Erythroblast (primary cell): ENCODE measurements at regions not wholly inside any gene's neighbourhood (a gene's known extent, or its start where the extent isn't known, plus 50 kb on each side); places are given as distances from the start of the nearest gene placed in this dataset.

ENCODE experiments used
- DNase-seq, 2 experiments: peaks; one replicate each; lab custom pipeline; 2025; lab: John Stamatoyannopoulos, UW
- GATA1 ChIP-seq: IDR thresholded peaks from 2 replicates; pipeline ENCODE4 v1.6.1; 2011; ENCODE audit warnings: low read depth, mild to moderate bottlenecking, control low read depth, low read length, moderate library complexity
- POLR2A ChIP-seq: IDR thresholded peaks from 2 replicates; pipeline ENCODE4 v1.6.1; 2011; ENCODE audit warnings: mild to moderate bottlenecking, low read length

DNA sequence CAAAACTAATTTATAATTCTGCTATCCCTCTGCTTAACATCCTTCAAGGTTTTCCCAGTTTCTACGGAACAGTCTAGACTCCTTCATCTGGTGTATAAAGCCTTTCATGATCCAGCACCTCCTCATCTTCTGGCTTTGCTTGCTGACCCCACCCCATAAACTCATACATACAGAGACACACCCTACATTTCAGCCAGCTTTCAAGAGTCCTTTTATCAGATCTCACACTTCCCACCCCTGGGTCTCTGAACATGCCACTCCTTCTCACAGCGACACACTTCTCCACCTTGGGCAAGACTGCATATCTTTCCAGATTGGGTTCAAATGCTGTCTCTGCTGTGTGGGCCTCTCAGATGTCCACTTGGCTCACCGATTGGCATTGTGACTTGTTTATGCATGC is 166.8 kb upstream of the LPP start:
- DNase-seq: peak; percentile 2 to 9
- TF ChIP-seq POLR2A: no peak
- no peak for TF ChIP-seq GATA1

DNA sequence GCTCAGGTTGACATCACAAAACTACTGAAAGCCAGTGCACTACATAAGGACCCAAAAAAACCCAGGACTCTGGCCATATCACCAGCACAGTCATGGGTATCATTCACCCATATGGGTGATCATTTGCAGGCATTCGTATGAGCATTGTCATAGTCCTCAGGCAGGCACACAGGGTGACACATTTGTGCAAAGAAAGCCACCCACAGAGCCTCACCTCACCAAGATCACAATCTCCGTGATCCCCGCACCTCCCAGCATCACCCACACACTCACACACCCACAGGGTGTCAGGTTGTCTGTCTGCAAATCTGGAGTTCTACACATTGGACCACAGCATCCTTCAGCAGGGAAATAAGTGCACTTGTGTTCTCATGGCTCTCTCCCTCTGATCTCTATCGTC is 166.0 kb upstream of the LPP start:
- TF ChIP-seq GATA1: no peak
- TF ChIP-seq POLR2A: no peak
- DNase-seq: no peak

DNA sequence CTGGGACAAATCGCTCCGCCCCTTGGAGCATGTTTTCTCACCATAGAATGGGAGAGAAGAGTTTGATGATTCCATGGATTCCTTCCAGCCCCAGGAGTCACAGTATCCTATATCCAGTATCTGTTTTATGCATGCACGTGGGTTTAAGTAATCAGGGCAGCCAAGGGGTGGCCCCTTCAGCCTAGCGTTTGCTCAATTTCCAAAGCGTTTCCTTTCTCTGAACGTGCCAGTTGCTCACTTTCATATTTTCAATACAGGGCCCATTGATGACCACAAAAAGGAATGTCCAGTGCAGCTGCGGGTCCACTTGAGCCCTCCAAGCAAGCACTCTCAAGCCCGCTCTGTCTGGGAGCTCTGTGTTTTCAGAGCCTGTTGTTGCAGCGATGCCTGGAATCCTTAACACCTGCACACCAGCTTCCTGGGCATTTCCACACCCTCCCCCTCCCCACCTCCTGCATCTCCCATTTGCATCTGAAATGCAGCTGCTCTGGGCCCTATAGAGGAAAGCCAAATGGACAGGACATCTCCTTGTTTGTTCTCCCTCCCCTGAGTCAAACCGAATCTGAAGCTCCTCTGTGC is 164.3 kb upstream of the LPP start:
- DNase-seq: no peak

DNA sequence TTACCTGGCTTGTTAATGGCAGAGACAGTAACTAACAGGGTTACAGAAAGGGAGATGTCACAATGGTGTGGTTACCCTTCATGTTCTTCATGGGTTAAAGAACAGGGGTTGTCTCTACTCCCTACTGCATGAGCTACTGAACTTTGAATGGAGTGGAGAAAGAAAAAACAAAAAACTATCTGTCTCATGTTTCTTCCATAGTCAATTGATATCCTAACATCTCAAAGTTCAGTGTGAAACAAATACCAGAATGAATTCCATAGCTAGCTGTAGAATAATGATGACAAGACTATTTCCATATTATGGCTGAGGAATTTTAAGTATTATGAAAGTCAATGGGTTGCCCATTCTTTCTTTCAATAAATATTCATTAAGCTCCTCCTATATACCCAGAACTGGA is 161.3 kb upstream of the LPP start:
- TF ChIP-seq GATA1: no peak
- TF ChIP-seq POLR2A: no peak
- DNase-seq: no peak

More for the DNA sequence above, 164.3 kb upstream of the LPP start:
- TF ChIP-seq GATA1 (no peak), POLR2A (no peak)

DNA sequence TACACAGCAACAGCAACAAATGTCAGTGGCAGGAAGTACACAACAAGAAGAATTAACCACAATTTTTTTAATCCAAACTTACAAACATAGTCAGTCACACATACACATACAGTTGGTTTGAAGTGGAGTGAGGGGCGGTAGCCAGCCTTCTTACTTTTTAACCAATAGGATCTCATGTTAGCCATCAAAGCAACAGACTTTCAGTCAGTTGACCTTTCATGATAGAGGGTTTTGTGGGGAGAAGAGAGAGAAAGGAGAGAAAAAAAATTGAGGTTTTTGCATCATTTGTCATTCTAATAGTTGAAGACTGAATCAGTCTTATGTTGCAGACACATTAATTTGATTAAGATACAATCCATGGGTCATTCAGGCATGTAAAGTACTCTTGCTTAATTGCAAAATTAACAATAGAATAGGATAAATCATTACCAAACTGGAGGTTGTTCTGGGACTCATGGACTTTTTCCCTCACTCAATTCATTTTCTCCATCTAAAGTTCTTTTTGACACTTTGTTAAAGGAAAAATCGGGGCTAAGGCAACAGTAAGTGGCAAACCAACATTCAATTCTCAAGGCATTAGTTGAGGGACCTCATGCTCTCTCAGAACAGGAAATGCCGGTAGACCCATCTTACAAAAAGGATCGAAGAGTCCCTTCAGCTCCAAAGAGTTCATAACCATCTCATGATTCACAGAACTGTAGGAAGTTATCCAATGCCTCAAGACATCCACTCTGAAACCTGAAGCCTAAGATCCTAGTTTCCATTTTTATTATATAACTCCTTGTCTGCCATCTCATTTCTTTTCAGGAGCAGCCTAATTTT is 159.5 kb upstream of the LPP start:
- no peak for DNase-seq
- TF ChIP-seq POLR2A (no peak), GATA1 (no peak)

DNA sequence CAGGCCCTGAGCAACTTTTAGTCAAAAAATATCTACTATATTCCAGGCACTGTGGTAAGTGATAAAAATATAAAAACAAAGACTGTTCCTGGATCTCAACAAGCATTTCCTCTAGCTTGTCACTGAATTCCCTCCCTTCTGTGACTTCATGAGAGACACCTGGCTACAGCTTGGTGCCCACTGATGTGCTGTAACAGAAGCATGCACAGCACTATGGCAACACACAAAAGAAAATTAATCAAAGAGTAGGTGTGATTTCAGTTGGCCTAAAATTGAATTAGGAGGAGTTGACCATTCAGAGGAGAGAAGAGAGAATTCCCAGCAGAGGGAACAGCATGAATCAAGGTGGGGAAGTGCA is 158.9 kb upstream of the LPP start:
- TF ChIP-seq GATA1: no peak
- no peak for TF ChIP-seq POLR2A
- no peak for DNase-seq

DNA sequence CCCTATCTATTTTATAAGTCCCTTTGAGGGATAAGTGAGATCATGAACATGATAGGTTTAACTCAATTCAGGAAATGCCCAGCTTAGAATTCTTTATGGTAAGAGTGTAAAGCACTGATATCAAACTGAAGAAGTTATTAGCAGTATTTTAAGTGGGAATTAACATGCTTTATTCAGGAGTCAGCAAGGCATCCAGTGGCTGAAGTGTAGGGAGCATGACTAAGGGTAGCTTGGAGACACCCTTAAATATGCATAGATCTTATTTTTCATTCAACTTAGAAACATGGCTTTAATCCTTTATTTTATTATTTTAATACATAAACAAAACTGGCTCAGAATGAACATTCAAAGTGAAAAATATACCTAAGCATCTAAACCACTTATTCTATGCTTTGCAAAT is 158.3 kb upstream of the LPP start:
- DNase-seq: no peak
- TF ChIP-seq GATA1: no peak
- TF ChIP-seq POLR2A: no peak

DNA sequence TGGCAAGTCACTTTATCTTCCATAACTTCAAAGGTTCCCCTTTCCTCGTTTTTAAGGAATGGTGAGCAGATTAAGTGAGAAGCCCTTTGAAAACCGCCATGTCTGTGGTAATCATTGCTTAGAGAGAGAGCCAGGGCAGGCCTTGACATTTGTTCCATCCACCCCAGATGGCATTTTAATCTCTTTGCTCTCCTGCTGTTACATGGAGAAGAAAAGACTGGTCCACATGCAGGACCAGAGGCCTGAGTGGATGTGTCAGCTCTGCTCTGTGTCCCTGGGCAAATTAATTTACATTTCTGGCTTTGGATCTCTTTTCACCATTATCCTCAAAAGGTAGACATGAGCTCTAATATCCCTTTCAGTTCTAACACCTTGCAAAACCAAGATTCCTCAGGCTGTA is 157.3 kb upstream of the LPP start:
- TF ChIP-seq POLR2A: no peak
- no peak for DNase-seq

DNA sequence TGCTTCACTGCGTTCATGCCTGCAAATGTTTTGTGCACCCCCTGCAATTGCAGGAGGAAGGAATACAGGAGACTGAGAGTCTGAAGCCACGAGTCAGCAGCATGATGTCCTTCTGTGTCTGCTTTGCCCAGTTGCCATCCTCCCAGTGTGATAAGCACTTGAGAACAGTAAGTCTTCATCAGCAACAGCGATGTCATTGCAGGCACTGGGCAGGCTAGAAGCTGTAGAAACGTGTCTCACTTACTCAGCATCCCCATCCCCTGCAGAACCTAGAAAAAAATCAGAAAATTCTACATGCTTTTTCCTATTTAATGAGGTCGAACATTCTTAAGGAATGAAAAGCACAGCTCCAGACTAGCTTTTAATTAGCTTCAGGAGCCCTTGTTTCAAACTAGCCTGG is 156.5 kb upstream of the LPP start:
- no peak for DNase-seq
- TF ChIP-seq POLR2A (no peak), GATA1 (no peak)

DNA sequence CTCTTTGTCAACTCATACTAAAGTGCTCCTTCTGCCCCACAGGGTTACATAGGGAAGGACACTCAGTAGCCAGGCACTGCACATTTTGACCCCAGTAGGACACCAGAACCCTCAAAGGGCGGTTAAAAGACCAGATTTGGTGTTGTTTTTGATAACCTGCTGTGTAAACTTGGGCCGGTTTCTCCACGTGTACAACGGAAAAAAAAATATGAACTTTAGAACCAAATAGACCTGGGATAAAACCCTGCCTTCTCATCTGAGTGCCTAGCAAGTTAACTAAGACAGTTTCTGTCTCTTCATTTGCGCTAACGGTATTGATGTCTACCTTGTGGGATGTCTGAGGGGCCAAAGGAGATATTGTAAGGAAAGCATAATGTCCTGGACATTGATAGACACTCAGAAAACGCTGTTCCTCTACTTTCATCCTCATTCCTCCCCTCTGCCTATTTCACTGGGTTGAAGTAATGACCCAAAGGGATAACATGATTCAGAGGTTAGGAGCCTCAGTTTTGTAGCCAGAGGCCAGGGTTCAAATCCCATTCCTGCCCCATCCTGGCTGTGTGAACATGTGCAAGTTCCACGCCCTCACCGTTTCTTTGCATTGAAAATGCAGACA is 155.9 kb upstream of the LPP start:
- DNase-seq: no peak
- TF ChIP-seq POLR2A (no peak), GATA1 (no peak)

DNA sequence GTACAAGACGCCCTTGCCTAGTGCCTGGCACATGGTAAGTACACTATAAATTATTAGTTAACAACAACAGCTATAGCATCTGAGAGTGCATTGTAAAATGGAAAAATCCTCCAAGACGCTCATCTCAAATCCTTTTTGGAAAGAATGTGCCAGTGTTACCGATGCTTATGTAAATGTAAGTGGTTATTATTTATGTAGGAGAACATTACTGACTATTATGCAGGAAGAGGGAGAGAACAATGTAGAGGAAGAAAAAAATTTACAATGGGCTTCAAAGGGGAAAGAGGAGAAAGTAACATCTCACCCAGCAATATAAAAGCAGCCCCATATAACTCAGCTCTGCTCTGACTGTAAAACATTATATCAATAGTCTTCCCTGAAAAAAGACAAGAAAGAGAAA is 155.3 kb upstream of the LPP start:
- TF ChIP-seq POLR2A (no peak), GATA1 (no peak)

DNA sequence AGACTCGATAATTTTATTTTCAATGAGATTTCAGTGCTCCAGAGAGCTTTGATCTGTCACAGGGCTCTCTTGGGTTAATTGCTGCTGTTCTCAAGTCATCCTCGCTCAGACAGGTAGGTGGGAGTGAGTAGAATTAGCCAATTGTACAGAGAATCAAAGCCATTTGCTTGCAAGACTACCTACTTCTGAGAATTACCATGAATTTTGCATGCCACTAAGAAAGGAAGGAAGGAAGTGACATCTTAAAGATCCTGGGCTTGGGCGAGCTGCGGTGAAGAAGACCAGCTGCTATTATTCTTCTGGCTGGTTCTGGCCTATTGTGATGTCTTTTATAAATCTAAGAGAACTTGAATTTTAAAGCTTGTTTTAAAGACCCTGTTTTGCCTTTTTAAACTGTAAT is 154.1 kb upstream of the LPP start:
- DNase-seq: no peak
- no peak for TF ChIP-seq POLR2A
- no peak for TF ChIP-seq GATA1

More for the DNA sequence above, 155.3 kb upstream of the LPP start:
- no peak for DNase-seq

DNA sequence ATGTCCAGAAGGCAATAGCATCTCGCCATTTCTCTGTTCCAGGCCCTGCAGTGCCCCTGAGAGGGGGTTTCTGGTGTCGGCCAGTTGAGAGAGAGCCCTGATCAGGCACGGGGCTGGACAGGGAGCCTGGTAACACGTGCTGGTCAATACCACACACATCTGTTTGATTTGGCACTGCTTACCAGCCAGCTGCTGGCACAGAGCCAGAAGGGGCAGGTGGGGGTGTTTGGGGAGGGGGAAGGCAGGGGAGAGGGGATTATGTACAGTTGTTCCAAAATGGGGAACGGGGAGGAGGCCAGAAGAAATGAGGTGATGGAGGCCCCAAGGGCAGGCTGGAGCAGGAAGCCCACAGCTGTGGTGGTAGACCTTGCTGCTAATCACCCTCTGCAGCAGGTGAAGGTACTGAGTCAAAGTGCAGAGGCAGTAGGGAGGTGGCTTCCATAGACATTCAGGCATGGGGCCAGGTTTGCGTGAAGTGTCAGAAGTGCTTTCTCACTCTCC is 153.5 kb upstream of the LPP start:
- TF ChIP-seq GATA1 (no peak), POLR2A (no peak)
- DNase-seq: no peak

DNA sequence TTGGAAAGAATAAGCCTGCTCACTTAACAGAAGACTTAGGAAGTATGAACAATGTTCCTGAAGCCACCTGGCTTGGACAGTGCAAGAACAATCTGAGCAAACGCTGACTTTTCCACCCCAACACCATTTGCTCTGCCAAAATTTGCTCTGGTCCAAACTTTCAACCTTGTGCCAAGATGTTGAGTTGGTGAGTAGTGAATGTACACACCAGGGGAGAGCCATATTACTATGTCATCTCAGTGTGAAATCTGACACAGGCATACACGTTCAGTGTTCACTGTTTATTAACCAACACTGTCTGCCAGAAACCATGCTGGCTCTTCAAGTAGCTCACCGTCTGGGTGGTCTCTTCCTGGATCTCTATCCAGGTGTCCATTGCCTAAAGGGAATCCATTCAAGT is 152.9 kb upstream of the LPP start:
- no peak for TF ChIP-seq GATA1
- TF ChIP-seq POLR2A: no peak
- no peak for DNase-seq

DNA sequence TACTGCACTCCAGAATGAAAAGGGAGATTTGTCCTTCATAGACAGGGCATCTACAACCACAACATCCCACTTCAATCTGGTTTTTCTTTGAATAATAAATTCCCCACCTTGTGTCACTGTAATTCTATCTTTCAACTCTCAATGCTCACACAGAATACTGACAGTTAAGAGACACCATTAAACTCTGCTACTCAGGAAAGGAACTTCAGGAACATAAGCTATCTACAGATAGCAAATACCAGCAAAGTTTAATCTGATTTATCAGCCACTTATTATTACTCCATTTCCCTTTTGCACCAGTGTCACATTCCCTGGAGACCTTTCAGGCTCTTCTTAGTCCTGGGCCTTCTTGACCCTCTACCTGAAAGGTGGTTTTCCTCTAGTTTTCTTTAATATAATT is 152.0 kb upstream of the LPP start:
- TF ChIP-seq POLR2A: no peak
- TF ChIP-seq GATA1: no peak

More for the DNA sequence above, 152.0 kb upstream of the LPP start:
- DNase-seq: no peak
